ENCODE measurements at regions not wholly inside any gene's neighbourhood (a gene's known extent, or its start where the extent isn't known, plus 50 kb on each side); places are given as distances from the start of the nearest gene placed in this dataset.

- DNase-seq (no peak), ATAC-seq (no peak)
- Histone ChIP-seq H3K27ac (no peak overlapping the region), H3K9me3 (no peaks in the 10 kb centered on the region), H3K36me3 (no peaks in the 10 kb centered on the region), H3K27me3 (peaks cover 0 to 5% of the 10 kb centered on the region in 2 donors), H3K4me1 (peaks cover 0 to 21% of the 10 kb centered on the region in 2 donors), H3K4me3 (no peak overlapping the region)
- TF ChIP-seq CTCF (IDR thresholded peaks at IDR 0.05): no peak
- intact Hi-C loops (cut with DNase I): no loop called here
Observed at GRCh38 chr10:31606841-31607240, 287.8 kb downstream of the ZEB1 start.

GRCh38 chr10:31605861-31606525, 287.0 kb downstream of the ZEB1 start:
- H3K27ac ChIP-seq: no peak overlapping the region
- no peaks in the 10 kb centered on the region for H3K9me3 ChIP-seq
- H3K36me3 ChIP-seq: no peaks in the 10 kb centered on the region
- intact Hi-C loops (cut with DNase I): no loop called here
- H3K27me3 ChIP-seq: peaks cover 0 to 5% of the 10 kb centered on the region in 2 donors
- peaks cover 0 to 19% of the 10 kb centered on the region in 2 donors for H3K4me1 ChIP-seq
- no peak overlapping the region for H3K4me3 ChIP-seq
- ATAC-seq: no peak
- DNase-seq: no peak
- TF ChIP-seq CTCF (IDR thresholded peaks at IDR 0.05): no peak

- DNase-seq: no peak
- intact Hi-C loops (cut with DNase I): no loop called here
- no peak overlapping the region for H3K27ac ChIP-seq
Observed at GRCh38 chr10:31605426-31605825, 286.4 kb downstream of the ZEB1 start.

GRCh38 chr10:31604646-31605170, 285.7 kb downstream of the ZEB1 start:
- Histone ChIP-seq H3K27ac (no peak overlapping the region), H3K27me3 (peaks cover 0 to 5% of the 10 kb centered on the region in 2 donors), H3K9me3 (no peaks in the 10 kb centered on the region), H3K4me3 (no peak overlapping the region), H3K4me1 (peaks cover 0 to 19% of the 10 kb centered on the region in 2 donors), H3K36me3 (no peaks in the 10 kb centered on the region)
- DNase-seq: no peak
- no peak for ATAC-seq
- TF ChIP-seq CTCF (IDR thresholded peaks at IDR 0.05): no peak
- intact Hi-C loops (cut with DNase I): no loop called here

More at GRCh38 chr10:31605426-31605825, 286.4 kb downstream of the ZEB1 start:
- H3K4me1 ChIP-seq: peaks cover 0 to 19% of the 10 kb centered on the region in 2 donors
- H3K9me3 ChIP-seq: no peaks in the 10 kb centered on the region
- ATAC-seq: no peak
- TF ChIP-seq CTCF (IDR thresholded peaks at IDR 0.05): no peak
- H3K36me3 ChIP-seq: no peaks in the 10 kb centered on the region
- H3K4me3 ChIP-seq: no peak overlapping the region
- H3K27me3 ChIP-seq: peaks cover 0 to 5% of the 10 kb centered on the region in 2 donors

- DNase-seq: peak in 1 of 4 donors; percentile 56
Observed at GRCh38 chr10:31604096-31604495, 285.1 kb downstream of the ZEB1 start.

More at GRCh38 chr10:31604096-31604495, 285.1 kb downstream of the ZEB1 start:
- peak overlapping the region; percentile 64 to 67 for H3K4me3 ChIP-seq
- H3K9me3 ChIP-seq: no peaks in the 10 kb centered on the region
- peaks cover 0 to 19% of the 10 kb centered on the region in 2 donors for H3K4me1 ChIP-seq
- intact Hi-C loops (cut with DNase I): no loop called here
- ATAC-seq: no peak
- H3K36me3 ChIP-seq: no peaks in the 10 kb centered on the region
- peaks cover 0 to 5% of the 10 kb centered on the region in 2 donors for H3K27me3 ChIP-seq
- peak overlapping the region; percentile 71 to 82 for H3K27ac ChIP-seq
- TF ChIP-seq CTCF (IDR thresholded peaks at IDR 0.05): no peak
